T-helper 17 cell (primary cell): ENCODE measurements at regions not wholly inside any gene's neighbourhood (a gene's known extent, or its start where the extent isn't known, plus 50 kb on each side); places are given as distances from the start of the nearest gene placed in this dataset.
"Not testable (repeated sequence)": the region's sequence is repeated elsewhere in the genome, so short reads cannot be mapped to it uniquely, and the experiment has no call there.

Experiments used
- ATAC-seq: fragments of 150-1000 bp; cut with Tn5 transposase; 2 replicates; pipeline ENCODE4 v1.10.0; 2021; ENCODE audit warnings: mild to moderate bottlenecking, moderate library complexity
- DNase-seq, 3 donors: peaks; one replicate each; pipeline versions ENCODE4 v3.0.0 to v3.0.0-alpha.2; 2020 to 2021
- H3K9me3 ChIP-seq: one replicate; pipeline ENCODE4 v1.7.0; 2013; ENCODE audit warnings: low read length, mild to moderate bottlenecking; ENCODE audit not compliant: control insufficient read depth, poor library complexity, severe bottlenecking
- H3K27ac Mint-ChIP-seq: one replicate; pipeline ENCODE4 v1.8.0; 2022; ENCODE audit warnings: mild to moderate bottlenecking, moderate library complexity, mixed read lengths
- H3K27me3 Mint-ChIP-seq: one replicate; pipeline ENCODE4 v1.8.0; 2022; ENCODE audit warnings: mixed read lengths
- H3K36me3 Mint-ChIP-seq: one replicate; pipeline ENCODE4 v1.8.0; 2022; ENCODE audit warnings: low read depth, mixed read lengths
- H3K4me1 Mint-ChIP-seq: one replicate; pipeline ENCODE4 v1.8.0; 2022; ENCODE audit warnings: mild to moderate bottlenecking, mixed read lengths
- H3K4me3 Mint-ChIP-seq: one replicate; pipeline ENCODE4 v1.8.0; 2022; ENCODE audit warnings: mild to moderate bottlenecking, moderate library complexity, mixed read lengths

GRCh38 chr4:184957446-184958115 lies 60.7 kb upstream of the HELT start:
- H3K9me3 ChIP-seq = no peaks in the 10 kb centered on the region
- no peak for ATAC-seq
- Mint-ChIP-seq H3K4me1 (peaks cover 4% of the 10 kb centered on the region), H3K36me3 (no peaks in the 10 kb centered on the region), H3K27me3 (peaks cover 25% of the 10 kb centered on the region), H3K27ac (no peak overlapping the region), H3K4me3 (no peak overlapping the region)
- no peak for DNase-seq

GRCh38 chr4:184958127-184958922 lies 60.0 kb upstream of the HELT start:
- no peaks in the 10 kb centered on the region for H3K9me3 ChIP-seq
- ATAC-seq (no peak), DNase-seq (no peak)
- Mint-ChIP-seq H3K36me3 (no peaks in the 10 kb centered on the region), H3K4me3 (no peak overlapping the region), H3K27me3 (peaks cover 20% of the 10 kb centered on the region), H3K27ac (no peak overlapping the region), H3K4me1 (peaks cover 4% of the 10 kb centered on the region)

GRCh38 chr4:184958923-184959210 lies 59.4 kb upstream of the HELT start:
- no peak overlapping the region for H3K27ac Mint-ChIP-seq
- H3K4me1 Mint-ChIP-seq = peaks cover 4% of the 10 kb centered on the region
- peaks cover 14% of the 10 kb centered on the region for H3K27me3 Mint-ChIP-seq
- no peak for ATAC-seq
- DNase-seq = no peak
- H3K9me3 ChIP-seq = no peaks in the 10 kb centered on the region
- H3K36me3 Mint-ChIP-seq = no peaks in the 10 kb centered on the region
- H3K4me3 Mint-ChIP-seq = no peak overlapping the region

- H3K27me3 Mint-ChIP-seq = peaks cover 11% of the 10 kb centered on the region
- DNase-seq (no peak), ATAC-seq (no peak)
- H3K27ac Mint-ChIP-seq = no peak overlapping the region
- H3K4me1 Mint-ChIP-seq = peaks cover 4% of the 10 kb centered on the region
- no peaks in the 10 kb centered on the region for H3K9me3 ChIP-seq
- no peak overlapping the region for H3K4me3 Mint-ChIP-seq
- H3K36me3 Mint-ChIP-seq = no peaks in the 10 kb centered on the region
These were observed 59.0 kb upstream of the HELT start for GRCh38 chr4:184959309-184959708.

- Mint-ChIP-seq H3K27ac (no peak overlapping the region), H3K27me3 (peaks cover 11% of the 10 kb centered on the region), H3K4me1 (peaks cover 4% of the 10 kb centered on the region), H3K36me3 (no peaks in the 10 kb centered on the region), H3K4me3 (no peak overlapping the region)
- H3K9me3 ChIP-seq = no peaks in the 10 kb centered on the region
- DNase-seq (no peak), ATAC-seq (no peak)
These were observed 58.5 kb upstream of the HELT start for GRCh38 chr4:184959786-184960185.

GRCh38 chr4:184960505-184960971 lies 57.8 kb upstream of the HELT start:
- Mint-ChIP-seq H3K36me3 (no peaks in the 10 kb centered on the region), H3K4me3 (no peak overlapping the region), H3K4me1 (peaks cover 7% of the 10 kb centered on the region), H3K27ac (no peak overlapping the region), H3K27me3 (peaks cover 11% of the 10 kb centered on the region)
- no peaks in the 10 kb centered on the region for H3K9me3 ChIP-seq
- no peak for ATAC-seq
- no peak for DNase-seq

- no peaks in the 10 kb centered on the region for H3K9me3 ChIP-seq
- ATAC-seq (no peak), DNase-seq (no peak)
- Mint-ChIP-seq H3K36me3 (no peaks in the 10 kb centered on the region), H3K4me1 (peaks cover 7% of the 10 kb centered on the region), H3K4me3 (no peak overlapping the region), H3K27me3 (peaks cover 11% of the 10 kb centered on the region), H3K27ac (no peak overlapping the region)
These were observed 56.6 kb upstream of the HELT start for GRCh38 chr4:184961660-184962059.

GRCh38 chr4:184962125-184962638 lies 56.1 kb upstream of the HELT start:
- ATAC-seq (no peak), DNase-seq (no peak)
- Mint-ChIP-seq H3K27ac (peak overlapping the region; percentile 57), H3K4me1 (peaks cover 7% of the 10 kb centered on the region), H3K36me3 (no peaks in the 10 kb centered on the region), H3K4me3 (no peak overlapping the region), H3K27me3 (peaks cover 10% of the 10 kb centered on the region)
- no peaks in the 10 kb centered on the region for H3K9me3 ChIP-seq

GRCh38 chr4:184965230-184966050 lies 52.9 kb upstream of the HELT start:
- H3K4me3 Mint-ChIP-seq = peak overlapping the region; percentile 82

GRCh38 chr4:184966051-184966691 lies 52.1 kb upstream of the HELT start:
- peak overlapping the region; percentile 25 for H3K4me3 Mint-ChIP-seq
- not testable (repeated sequence) for H3K36me3 Mint-ChIP-seq, ATAC-seq

More at GRCh38 chr4:184965230-184966050, 52.9 kb upstream of the HELT start:
- H3K9me3 ChIP-seq, H3K4me1 Mint-ChIP-seq, DNase-seq, H3K36me3 Mint-ChIP-seq, ATAC-seq, H3K27me3 Mint-ChIP-seq: not testable (repeated sequence)
- H3K27ac Mint-ChIP-seq = peak overlapping the region; percentile 89

GRCh38 chr4:184967699-184968098 lies 50.6 kb upstream of the HELT start:
- ATAC-seq, DNase-seq, H3K4me1 Mint-ChIP-seq, H3K9me3 ChIP-seq, H3K27me3 Mint-ChIP-seq, H3K36me3 Mint-ChIP-seq: not testable (repeated sequence)
- peak overlapping the region; percentile 79 for H3K4me3 Mint-ChIP-seq
- H3K27ac Mint-ChIP-seq = peak overlapping the region; percentile 95

More at GRCh38 chr4:184966051-184966691, 52.1 kb upstream of the HELT start:
- H3K4me1 Mint-ChIP-seq, H3K9me3 ChIP-seq, H3K27me3 Mint-ChIP-seq, DNase-seq: not testable (repeated sequence)
- peak overlapping the region; percentile 89 for H3K27ac Mint-ChIP-seq

- no peaks in the 10 kb centered on the region for H3K9me3 ChIP-seq
- peak; percentile 12 for ATAC-seq
- H3K4me1 Mint-ChIP-seq = peaks cover 6% of the 10 kb centered on the region
- H3K27ac Mint-ChIP-seq = peak overlapping the region; percentile 95
- peaks cover 6% of the 10 kb centered on the region for H3K27me3 Mint-ChIP-seq
- peak overlapping the region; percentile 79 for H3K4me3 Mint-ChIP-seq
- no peak for DNase-seq
- peaks cover 2% of the 10 kb centered on the region for H3K36me3 Mint-ChIP-seq
These were observed 49.9 kb upstream of the HELT start for GRCh38 chr4:184968366-184968765.
